K562 (cell line): ENCODE measurements at regions not wholly inside any gene's neighbourhood (a gene's known extent, or its start where the extent isn't known, plus 50 kb on each side); places are given as distances from the start of the nearest gene placed in this dataset.

Experiments
- ATAC-seq: fragments of 200-7000 bp; cut with Tn5 transposase; 3 replicates; pipeline ENCODE4 v1.9.1; 2020; ENCODE audit warnings: moderate library complexity
- BruUV-seq: library from RNA; stranded (reverse); fragments of 400-500 nt; replicated peaks from 2 replicates; lab custom pipeline; 2021; lab: Mats Ljungman, UMichigan
- CTCF ChIA-PET: fragments of 300-600 bp; formaldehyde crosslinking; extraction: SDS; loops from one replicate; lab custom pipeline; 2021; ENCODE audit warnings: low intra/inter-chr PET ratio; lab: Yijun Ruan, JAX
- POLR2A ChIA-PET: fragments of 300-600, 350-650 bp; sonication (Branson Sonifier 250); formaldehyde crosslinking; extraction: SDS; loops from one replicate; lab custom pipeline; 2021; ENCODE audit warnings: antibody characterized with exemption, inconsistent platforms; lab: Yijun Ruan, JAX
- DNase-seq, 4 experiments: peaks; one replicate each; pipeline versions ENCODE4 v3.0.0 to v3.0.0-alpha.2; 2011 to 2018; ENCODE audit warnings: low spot score in 3 of 4, mixed read lengths in 3 of 4; ENCODE audit errors: extremely low read depth in 1 of 4
- FAIRE-seq: peaks from 2 replicates; lab custom pipeline; 2011; peaks lifted over from hg19 to GRCh38; lab: Jason Lieb, UNC
- H2AFZ ChIP-seq: 2 replicates; pipeline ENCODE4 v1.6.0; 2011; ENCODE audit warnings: low read depth, low read length, control low read depth, inconsistent platforms
- H3K27ac ChIP-seq: fragments of 200-600 bp; 3 replicates; pipeline ENCODE4 v1.8.0; 2011; ENCODE audit warnings: low read depth, mild to moderate bottlenecking, control low read depth, inconsistent platforms, low read length, moderate library complexity, mixed read lengths; ENCODE audit errors: extremely low read depth
- H3K27me3 ChIP-seq, 2 experiments: fragments of 300-600 bp in 1 of 2; 2 replicates in 1 of 2; 3 replicates in 1 of 2; pipeline versions ENCODE4 v1.6.0 to v1.8.0; 2011; ENCODE audit warnings: inconsistent platforms in 2 of 2, low read length in 2 of 2, mild to moderate bottlenecking in 1 of 2, mixed read lengths in 1 of 2, moderate library complexity in 1 of 2; ENCODE audit not compliant: control insufficient read depth in 2 of 2, insufficient read depth in 2 of 2
- H3K36me3 ChIP-seq: fragments of 300-600 bp; 3 replicates; pipeline ENCODE4 v1.8.0; 2011; ENCODE audit warnings: mild to moderate bottlenecking, low read length, inconsistent platforms; ENCODE audit not compliant: control insufficient read depth, insufficient read depth
- H3K4me1 ChIP-seq, 2 experiments: fragments of 200-600 bp in 1 of 2; replicated peaks in 1 of 2; 2 replicates in 1 of 2; 3 replicates in 1 of 2; pipeline versions ENCODE4 v1.5.1 to v1.8.0; 2011; ENCODE audit warnings: inconsistent platforms in 2 of 2, low read length in 2 of 2, mild to moderate bottlenecking in 1 of 2, mixed read lengths in 1 of 2, moderate library complexity in 1 of 2; ENCODE audit not compliant: control insufficient read depth in 2 of 2, insufficient read depth in 2 of 2
- H3K4me2 ChIP-seq: 2 replicates; pipeline ENCODE4 v1.6.1; 2011; ENCODE audit warnings: low read length, control low read depth, inconsistent platforms, mixed read lengths; ENCODE audit not compliant: insufficient read depth
- H3K4me3 ChIP-seq: fragments of 200-600 bp; sonication (generic), shearing (Covaris generic); 2 replicates; pipeline ENCODE4 v1.5.1; 2016; ENCODE audit warnings: control low read depth, inconsistent platforms
- H3K79me2 ChIP-seq: fragments of 200-600 bp; 3 replicates; pipeline ENCODE4 v1.8.0; 2011; ENCODE audit warnings: low read length, inconsistent platforms; ENCODE audit not compliant: control insufficient read depth, insufficient read depth
- H3K9ac ChIP-seq, 2 experiments: 2 replicates each; pipeline versions ENCODE4 v1.6.0 to v1.6.1; 2011; ENCODE audit warnings: low read depth in 2 of 2, low read length in 2 of 2, control low read depth in 1 of 2, inconsistent platforms in 1 of 2, mild to moderate bottlenecking in 1 of 2, mixed read lengths in 1 of 2; ENCODE audit not compliant: insufficient read depth in 1 of 2
- H3K9me1 ChIP-seq: one replicate; pipeline ENCODE4 v1.6.0; 2011; ENCODE audit warnings: inconsistent platforms, mild to moderate bottlenecking, low read length, moderate library complexity; ENCODE audit not compliant: control insufficient read depth, insufficient read depth
- H3K9me3 ChIP-seq: replicated peaks from 2 replicates; pipeline ENCODE4 v1.5.1; 2011; ENCODE audit warnings: low read depth, low read length, inconsistent platforms; ENCODE audit not compliant: control insufficient read depth, insufficient read depth
- H4K20me1 ChIP-seq: replicated peaks from 2 replicates; pipeline ENCODE4 v1.6.1; 2011; ENCODE audit warnings: low read length, inconsistent platforms, mixed read lengths; ENCODE audit not compliant: control insufficient read depth, insufficient read depth
- BACH1 ChIP-seq: fragments of 200-800 bp; sonication (Bioruptor generic); IDR thresholded peaks from 2 replicates; pipeline ENCODE4 v1.6.1; 2016; ENCODE audit warnings: missing genetic modification characterization, missing compliant biosample characterization
- C11orf30 ChIP-seq: fragments of 450-650 bp; IDR thresholded peaks from 2 replicates; pipeline ENCODE4 v1.6.1; 2016; ENCODE audit warnings: low read depth, mild to moderate bottlenecking
- CBFA2T2 ChIP-seq: fragments of 450-650 bp; conservative IDR thresholded peaks from 2 replicates; pipeline ENCODE4 v1.6.1; 2017; ENCODE audit warnings: mild to moderate bottlenecking
- CBX5 ChIP-seq: IDR thresholded peaks from 2 replicates; pipeline ENCODE4 v1.6.1; 2014; ENCODE audit warnings: low read depth, borderline replicate concordance
- FUS ChIP-seq: fragments of 200-400 bp; formaldehyde crosslinking; optimal IDR thresholded peaks from 2 replicates; pipeline ENCODE3; 2017; ENCODE audit warnings: low read depth, low read length
- KLF6 ChIP-seq: fragments of 250-450 bp; sonication (Bioruptor Pico); IDR thresholded peaks from 2 replicates; pipeline ENCODE4 v1.4.0; 2020; ENCODE audit warnings: mild to moderate bottlenecking, moderate library complexity, borderline replicate concordance
- PHF8 ChIP-seq: fragments of 200-600 bp; sonication (generic); IDR thresholded peaks from 2 replicates; pipeline ENCODE4 v1.6.1; 2012; ENCODE audit warnings: mixed run types, mild to moderate bottlenecking, inconsistent platforms, low read length, moderate library complexity, borderline replicate concordance
- ZBTB8A ChIP-seq: fragments of 450-650 bp; IDR thresholded peaks from 2 replicates; pipeline ENCODE4 v1.6.1; 2018; ENCODE audit warnings: mild to moderate bottlenecking, moderate library complexity; ENCODE audit not compliant: partially characterized antibody
- ZKSCAN3 ChIP-seq: fragments of 250-450 bp; sonication (Bioruptor Pico); IDR thresholded peaks from 2 replicates; pipeline ENCODE4 v1.4.0; 2020
- ZNF133 ChIP-seq: fragments of 250-450 bp; sonication (Bioruptor Pico); IDR thresholded peaks from 2 replicates; pipeline ENCODE4 v1.4.0; 2020; ENCODE audit warnings: mild to moderate bottlenecking
- WGBS: fragments of 100-300 bp; shearing (Covaris generic); methylation state at CpG from one replicate; pipeline ENCODE4 v1.1.6; 2016; ENCODE audit warnings: low coverage, mixed read lengths; ENCODE audit not compliant: insufficient coverage; ENCODE audit errors: missing lambda C conversion rate; 5-methylcytosine and 5-hydroxymethylcytosine counted together
- in situ Hi-C: fragments of 300-500 bp; cut with MboI; formaldehyde crosslinking; loops from 4 replicates; pipeline ENCODE4 v1.15.0; 2018; ENCODE audit warnings: inconsistent platforms, mixed read lengths
- intact Hi-C: fragments of 100-400 bp; cut with micrococcal nuclease; formaldehyde crosslinking; loops from 2 replicates; pipeline ENCODE4 v1.14.2; 2022
- TF ChIP-seq, protein P1 (sequence below): IDR thresholded peaks from 2 replicates; pipeline ENCODE4 v1.6.1; 2011; ENCODE audit warnings: borderline replicate concordance, low read depth, mild to moderate bottlenecking, moderate library complexity, low read length; ENCODE audit not compliant: insufficient read depth, poor library complexity, severe bottlenecking

DNA sequence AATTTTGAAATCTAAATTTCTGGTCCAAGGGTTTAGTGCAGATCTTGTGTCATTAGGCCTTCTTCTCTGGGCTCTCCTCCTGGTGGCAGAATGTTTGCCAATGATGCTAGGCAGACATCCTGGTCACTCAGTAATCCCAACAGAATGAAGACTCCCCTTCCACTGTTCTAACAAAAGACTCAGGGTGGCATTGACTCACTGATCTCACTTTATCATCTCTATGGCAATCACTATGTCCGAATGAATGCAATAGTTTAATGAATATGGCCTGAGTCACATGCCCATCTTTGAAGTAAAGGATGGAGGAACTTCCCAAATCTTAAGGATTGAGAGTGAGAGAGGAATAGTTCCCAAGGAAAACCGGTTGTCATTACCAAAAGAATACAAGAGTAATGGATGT is 261.1 kb downstream of the KCNE4 start:
- BruUV-seq: no TSS peak
- no peak overlapping the region for H3K27ac ChIP-seq
- no peaks in the 10 kb centered on the region for H3K9me3 ChIP-seq
- no peak for DNase-seq
- no peak overlapping the region for H3K4me3 ChIP-seq
- ATAC-seq: no peak
- no peak overlapping the region for H2AFZ ChIP-seq
- TF ChIP-seq BACH1 (tag) (no peak), CBFA2T2 (no peak), FUS (no peak), KLF6 (CRISPR knock-in tag) (no peak), ZBTB8A (no peak), PHF8 (no peak), C11orf30 (no peak), ZKSCAN3 (CRISPR knock-in tag) (no peak), ZNF133 (no peak)
- no peaks in the 10 kb centered on the region for H3K9me1 ChIP-seq
- no peaks in the 10 kb centered on the region for H3K79me2 ChIP-seq
- no peak overlapping the region for H3K9ac ChIP-seq
- no peaks in the 10 kb centered on the region for H3K36me3 ChIP-seq
- CTCF ChIA-PET: no interaction called here
- H3K4me1 ChIP-seq: no peaks in the 10 kb centered on the region
- in situ Hi-C loops (no loop called here), intact Hi-C loops (no loop called here)
- H3K27me3 ChIP-seq: no peaks in the 10 kb centered on the region
- no peak for FAIRE-seq
- no peaks in the 10 kb centered on the region for H4K20me1 ChIP-seq
- POLR2A ChIA-PET: no interaction called here
- no peak overlapping the region for H3K4me2 ChIP-seq
- 0% methylated on average over 2 of the region's 2 CpGs for WGBS

DNA sequence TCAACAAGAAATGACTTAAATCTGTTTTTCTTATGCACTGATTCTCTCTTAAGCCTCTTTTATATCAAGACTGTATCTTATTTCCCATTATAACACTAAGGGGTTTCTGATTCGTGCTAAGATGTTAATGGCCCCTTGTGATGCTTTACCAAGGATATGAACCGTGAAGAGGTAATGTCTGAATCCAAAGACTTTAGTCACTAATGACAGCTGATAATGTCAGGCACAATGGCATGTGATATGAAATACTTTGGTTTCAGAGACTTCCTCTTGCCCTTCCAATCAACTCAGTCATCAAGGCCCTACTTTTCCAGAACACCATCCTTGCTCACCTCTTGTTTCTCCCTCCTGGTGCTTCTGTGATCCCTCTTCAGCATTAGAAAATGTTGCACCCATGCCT is 262.8 kb downstream of the KCNE4 start:
- H3K4me2 ChIP-seq: no peak overlapping the region
- POLR2A ChIA-PET: no interaction called here
- FAIRE-seq (no peak), ATAC-seq (no peak), DNase-seq (no peak)
- intact Hi-C loops (no loop called here), in situ Hi-C loops (no loop called here)
- WGBS: 4% methylated on average over 2 of the region's 2 CpGs
- no peaks in the 10 kb centered on the region for H3K36me3 ChIP-seq
- H3K79me2 ChIP-seq: no peaks in the 10 kb centered on the region
- no peak overlapping the region for H3K27ac ChIP-seq
- H3K9me1 ChIP-seq: no peaks in the 10 kb centered on the region
- no peak overlapping the region for H3K9ac ChIP-seq
- no peak overlapping the region for H3K4me3 ChIP-seq
- BruUV-seq: no TSS peak
- TF ChIP-seq, protein P1, sequence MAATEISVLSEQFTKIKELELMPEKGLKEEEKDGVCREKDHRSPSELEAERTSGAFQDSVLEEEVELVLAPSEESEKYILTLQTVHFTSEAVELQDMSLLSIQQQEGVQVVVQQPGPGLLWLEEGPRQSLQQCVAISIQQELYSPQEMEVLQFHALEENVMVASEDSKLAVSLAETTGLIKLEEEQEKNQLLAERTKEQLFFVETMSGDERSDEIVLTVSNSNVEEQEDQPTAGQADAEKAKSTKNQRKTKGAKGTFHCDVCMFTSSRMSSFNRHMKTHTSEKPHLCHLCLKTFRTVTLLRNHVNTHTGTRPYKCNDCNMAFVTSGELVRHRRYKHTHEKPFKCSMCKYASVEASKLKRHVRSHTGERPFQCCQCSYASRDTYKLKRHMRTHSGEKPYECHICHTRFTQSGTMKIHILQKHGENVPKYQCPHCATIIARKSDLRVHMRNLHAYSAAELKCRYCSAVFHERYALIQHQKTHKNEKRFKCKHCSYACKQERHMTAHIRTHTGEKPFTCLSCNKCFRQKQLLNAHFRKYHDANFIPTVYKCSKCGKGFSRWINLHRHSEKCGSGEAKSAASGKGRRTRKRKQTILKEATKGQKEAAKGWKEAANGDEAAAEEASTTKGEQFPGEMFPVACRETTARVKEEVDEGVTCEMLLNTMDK: no peak
- TF ChIP-seq CBX5: no peak
- TF ChIP-seq, all 486 proteins: peak for 0
- Histone ChIP-seq H4K20me1 (no peaks in the 10 kb centered on the region), H3K27me3 (no peaks in the 10 kb centered on the region), H3K9me3 (no peaks in the 10 kb centered on the region), H3K4me1 (no peaks in the 10 kb centered on the region), H2AFZ (no peak overlapping the region)
- CTCF ChIA-PET: no interaction called here
